Ishikawa (cell line): ENCODE measurements at regions not wholly inside any gene's neighbourhood (a gene's known extent, or its start where the extent isn't known, plus 50 kb on each side); places are given as distances from the start of the nearest gene placed in this dataset.

Source experiments
- CEBPB ChIP-seq: IDR thresholded peaks from 2 replicates; pipeline ENCODE4 v1.6.1; 2012
- CREB1 ChIP-seq: IDR thresholded peaks from 2 replicates; pipeline ENCODE4 v1.6.1; 2012; ENCODE audit warnings: low read depth
- EGR1 ChIP-seq: IDR thresholded peaks from 2 replicates; pipeline ENCODE4 v1.6.1; 2012
- EP300 ChIP-seq: IDR thresholded peaks from 2 replicates; pipeline ENCODE4 v1.6.1; 2012; ENCODE audit warnings: borderline replicate concordance
- FOXM1 ChIP-seq: IDR thresholded peaks from 2 replicates; pipeline ENCODE4 v1.6.1; 2012; ENCODE audit warnings: low read depth, borderline replicate concordance
- RAD21 ChIP-seq: IDR thresholded peaks from 2 replicates; pipeline ENCODE4 v1.6.1; 2012; ENCODE audit warnings: low read depth
- REST ChIP-seq: IDR thresholded peaks from 2 replicates; pipeline ENCODE4 v1.6.1; 2012; ENCODE audit warnings: low read depth, mild to moderate bottlenecking
- TAF1 ChIP-seq: IDR thresholded peaks from 2 replicates; pipeline ENCODE4 v1.6.1; 2012; ENCODE audit warnings: low read depth, mild to moderate bottlenecking
- TEAD4 ChIP-seq: IDR thresholded peaks from 2 replicates; pipeline ENCODE4 v1.6.1; 2012
- YY1 ChIP-seq: IDR thresholded peaks from 2 replicates; pipeline ENCODE4 v1.6.1; 2012; ENCODE audit warnings: low read depth
- TF ChIP-seq, protein P1 (sequence below): IDR thresholded peaks from 2 replicates; pipeline ENCODE4 v1.6.1; 2012

DNA sequence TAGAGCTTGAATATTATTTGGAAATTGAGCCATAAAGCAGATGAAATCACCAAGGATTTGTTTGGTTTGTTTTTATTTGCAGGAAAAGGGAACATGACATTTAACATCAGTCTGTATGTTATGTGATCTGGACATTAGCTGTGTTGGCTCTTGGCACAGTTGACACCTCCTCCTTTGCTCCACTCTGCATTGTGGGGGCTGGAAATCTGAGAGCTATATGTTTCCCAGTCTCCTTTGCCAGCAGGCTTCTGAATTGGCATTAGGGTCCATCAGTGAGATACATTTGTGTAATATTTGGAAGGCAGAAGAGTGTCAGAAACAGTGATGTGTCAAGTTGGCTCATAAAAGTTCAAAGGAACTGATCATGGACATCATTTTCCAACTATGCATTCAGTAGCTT is 322.1 kb upstream of the ATP2B1 start:
- TF ChIP-seq EP300 (no peak), RAD21 (no peak), EGR1 (no peak), CEBPB (no peak), TAF1 (no peak), REST (no peak), FOXM1 (no peak), CREB1 (no peak), TEAD4 (no peak), YY1 (no peak)
- TF ChIP-seq, protein P1, sequence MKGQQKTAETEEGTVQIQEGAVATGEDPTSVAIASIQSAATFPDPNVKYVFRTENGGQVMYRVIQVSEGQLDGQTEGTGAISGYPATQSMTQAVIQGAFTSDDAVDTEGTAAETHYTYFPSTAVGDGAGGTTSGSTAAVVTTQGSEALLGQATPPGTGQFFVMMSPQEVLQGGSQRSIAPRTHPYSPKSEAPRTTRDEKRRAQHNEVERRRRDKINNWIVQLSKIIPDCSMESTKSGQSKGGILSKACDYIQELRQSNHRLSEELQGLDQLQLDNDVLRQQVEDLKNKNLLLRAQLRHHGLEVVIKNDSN: no peak
